ENCODE measurements at regions not wholly inside any gene's neighbourhood (a gene's known extent, or its start where the extent isn't known, plus 50 kb on each side); places are given as distances from the start of the nearest gene placed in this dataset.

DNA sequence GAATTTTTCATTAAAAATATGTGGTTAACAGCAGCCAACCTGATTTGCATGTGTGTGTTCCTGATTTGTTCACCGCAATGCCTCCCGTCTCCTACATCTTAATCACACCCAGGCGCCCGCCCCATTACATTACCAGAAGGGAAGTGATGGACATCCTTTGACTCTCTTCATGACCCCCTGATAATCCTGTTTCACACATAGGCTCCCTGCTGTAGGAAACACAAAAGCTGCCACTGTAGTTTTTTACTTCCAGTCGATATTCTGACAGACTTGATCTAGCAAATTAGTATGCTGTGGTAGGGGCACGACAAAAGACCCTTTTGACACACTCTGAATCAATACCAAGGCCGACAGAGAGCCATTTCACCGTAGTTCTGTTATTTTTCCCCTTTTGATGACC, 287.8 kb upstream of the ISL1 start:
- no peaks in the 10 kb centered on the region for H3K9me3 ChIP-seq
- no peaks in the 10 kb centered on the region for H3K36me3 ChIP-seq
- in situ Hi-C loops (cut with MboI; ENCODE audit: low sequenced_read_pairs in 4 of 4) (no loop called here), intact Hi-C loops (cut with DNase I; ENCODE audit: low total_unique reads) (no loop called here)
- no peak overlapping the region for H3K4me3 ChIP-seq
- H3K27ac ChIP-seq = no peak overlapping the region
- ATAC-seq (no peak), DNase-seq (no peak)
- H3K4me1 ChIP-seq = no peaks in the 10 kb centered on the region
- H3K27me3 ChIP-seq = no peaks in the 10 kb centered on the region
- TF ChIP-seq POLR2A (IDR thresholded peaks at IDR 0.05) (no peak), CTCF (IDR thresholded peaks at IDR 0.05 in 4 of 5, conservative IDR thresholded peaks at IDR 0.05 in 1 of 5) (no peak)

DNA sequence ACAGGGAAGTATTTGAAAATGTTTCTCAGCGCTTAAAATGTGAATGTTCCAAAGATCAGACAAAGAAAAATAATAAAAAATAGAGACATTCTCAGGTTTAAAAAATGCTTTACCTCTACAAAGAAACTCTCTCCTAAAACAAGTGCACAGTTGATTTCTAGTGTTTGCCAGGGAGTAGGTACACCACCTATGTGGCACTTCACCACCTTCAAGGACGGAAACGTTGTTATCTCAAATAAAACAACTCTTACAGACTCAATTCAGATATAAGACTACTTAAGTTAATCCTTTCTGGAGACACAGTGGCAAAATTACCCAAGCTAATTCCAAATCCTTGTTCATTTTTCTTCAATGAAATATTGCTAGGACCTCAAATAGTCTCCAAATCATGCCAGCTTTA, 286.4 kb upstream of the ISL1 start:
- Histone ChIP-seq H3K36me3 (no peaks in the 10 kb centered on the region), H3K4me1 (no peaks in the 10 kb centered on the region), H3K9me3 (no peaks in the 10 kb centered on the region), H3K4me3 (no peak overlapping the region), H3K27ac (no peak overlapping the region), H3K27me3 (no peaks in the 10 kb centered on the region)
- TF ChIP-seq CTCF (IDR thresholded peaks at IDR 0.05 in 4 of 5, conservative IDR thresholded peaks at IDR 0.05 in 1 of 5) (no peak), POLR2A (IDR thresholded peaks at IDR 0.05) (no peak)
- intact Hi-C loops (cut with DNase I; ENCODE audit: low total_unique reads) (no loop called here), in situ Hi-C loops (cut with MboI; ENCODE audit: low sequenced_read_pairs in 4 of 4) (no loop called here)
- no peak for DNase-seq
- no peak for ATAC-seq

DNA sequence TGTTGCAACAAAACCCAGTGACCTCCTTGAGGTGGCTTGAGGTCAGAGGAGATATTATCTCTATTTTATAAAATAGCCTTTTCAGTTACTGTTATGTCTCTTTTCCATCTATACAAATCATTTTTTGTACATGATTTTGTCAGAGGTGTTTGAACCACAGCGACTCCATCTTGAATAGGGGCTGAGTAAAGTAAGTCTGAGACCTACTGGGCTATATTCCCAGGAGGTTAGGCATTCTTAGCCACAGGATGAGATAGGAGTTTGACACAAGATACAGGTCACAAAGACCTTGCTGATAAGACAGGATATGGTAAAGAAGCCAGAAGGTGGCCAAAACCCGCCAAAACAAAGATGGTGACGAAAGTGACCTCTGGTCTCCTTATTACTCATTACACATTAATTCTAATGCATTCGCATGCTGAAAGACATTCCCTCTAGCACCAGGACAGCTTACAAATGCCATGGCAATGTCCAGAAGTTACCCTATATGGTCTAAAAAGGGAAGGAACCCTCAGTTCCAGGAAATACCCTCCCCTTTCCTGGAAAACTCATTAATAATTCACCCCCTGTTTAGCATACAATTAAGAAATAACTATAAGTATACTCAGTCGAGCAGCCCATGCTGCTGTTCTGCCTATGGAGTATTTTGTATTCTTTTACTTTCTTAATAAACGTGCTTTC, 283.9 kb upstream of the ISL1 start:
- Histone ChIP-seq H3K27me3 (no peaks in the 10 kb centered on the region), H3K9me3 (no peaks in the 10 kb centered on the region), H3K36me3 (no peaks in the 10 kb centered on the region), H3K27ac (no peak overlapping the region), H3K4me3 (no peak overlapping the region), H3K4me1 (no peaks in the 10 kb centered on the region)
- TF ChIP-seq POLR2A (IDR thresholded peaks at IDR 0.05) = no peak
- no peak for TF ChIP-seq CTCF (IDR thresholded peaks at IDR 0.05 in 4 of 5, conservative IDR thresholded peaks at IDR 0.05 in 1 of 5)
- in situ Hi-C loops (cut with MboI; ENCODE audit: low sequenced_read_pairs in 4 of 4) = no loop called here
- intact Hi-C loops (cut with DNase I; ENCODE audit: low total_unique reads) = no loop called here
- no peak for ATAC-seq
- DNase-seq = no peak

- Histone ChIP-seq H3K9me3 (no peaks in the 10 kb centered on the region), H3K27ac (no peak overlapping the region), H3K36me3 (no peaks in the 10 kb centered on the region), H3K4me3 (no peak overlapping the region), H3K27me3 (no peaks in the 10 kb centered on the region), H3K4me1 (no peaks in the 10 kb centered on the region)
- in situ Hi-C loops (cut with MboI; ENCODE audit: low sequenced_read_pairs in 4 of 4) (no loop called here), intact Hi-C loops (cut with DNase I; ENCODE audit: low total_unique reads) (no loop called here)
- ATAC-seq (no peak), DNase-seq (no peak)
- TF ChIP-seq POLR2A (IDR thresholded peaks at IDR 0.05) (no peak), CTCF (IDR thresholded peaks at IDR 0.05 in 4 of 5, conservative IDR thresholded peaks at IDR 0.05 in 1 of 5) (no peak)
These were observed 278.7 kb upstream of the ISL1 start for GRCh38 chr5:51104556-51104955.

Data from gastrocnemius medialis (tissue), 4 donors.